Stomach smooth muscle (tissue), 2 donors: ENCODE measurements at regions not wholly inside any gene's neighbourhood (a gene's known extent, or its start where the extent isn't known, plus 50 kb on each side); places are given as distances from the start of the nearest gene placed in this dataset.
"Not testable (repeated sequence)": the region's sequence is repeated elsewhere in the genome, so short reads cannot be mapped to it uniquely, and the experiment has no call there.

Experiments
- H3K27ac ChIP-seq: one replicate; pipeline ENCODE4 v1.7.0; 2013; ENCODE audit warnings: mild to moderate bottlenecking, low read length, inconsistent platforms
- H3K27me3 ChIP-seq, 2 donors: one replicate each; pipeline ENCODE4 v1.7.0; 2013; ENCODE audit warnings: low read length in 2 of 2; ENCODE audit not compliant: insufficient read depth in 2 of 2, control insufficient read depth in 1 of 2
- H3K36me3 ChIP-seq, 2 donors: one replicate each; pipeline ENCODE4 v1.7.0; 2013; ENCODE audit warnings: low read length in 2 of 2; ENCODE audit not compliant: control insufficient read depth in 2 of 2, insufficient read depth in 2 of 2
- H3K4me1 ChIP-seq: one replicate; pipeline ENCODE4 v1.7.0; 2013; ENCODE audit warnings: low read length; ENCODE audit not compliant: control insufficient read depth, insufficient read depth
- H3K4me3 ChIP-seq, 2 donors: one replicate each; pipeline ENCODE4 v1.7.0; 2013; ENCODE audit warnings: low read length in 2 of 2
- H3K9ac ChIP-seq, 2 donors: one replicate each; pipeline ENCODE4 v1.7.0; 2013; ENCODE audit warnings: low read length in 2 of 2, mild to moderate bottlenecking in 1 of 2
- H3K9me3 ChIP-seq, 2 donors: one replicate each; pipeline ENCODE4 v1.7.0; 2013; ENCODE audit warnings: low read length in 2 of 2; ENCODE audit not compliant: control insufficient read depth in 2 of 2
- donor health status: healthy.
- donor health status: Pancreatic carcinoma.

DNA sequence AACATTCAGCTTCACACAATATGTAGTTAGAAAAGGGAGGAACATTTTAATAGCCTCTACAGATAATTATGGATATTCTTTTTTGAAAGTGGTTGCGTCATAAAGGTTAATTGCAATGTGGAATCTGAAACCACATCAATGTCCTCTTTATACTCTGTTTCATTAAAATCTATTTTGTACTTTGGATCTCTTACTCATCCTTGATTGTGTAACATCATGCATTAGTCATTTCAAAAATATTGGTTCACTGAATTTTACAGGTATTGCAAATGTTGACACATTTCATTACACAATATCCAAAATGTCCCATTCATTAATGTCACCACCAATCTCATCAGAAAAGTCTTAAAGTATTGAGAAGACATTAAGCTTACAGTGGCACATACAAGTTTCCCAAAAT, 62.7 kb upstream of the USP9X start:
- H3K36me3 ChIP-seq: no peaks in the 10 kb centered on the region
- no peak overlapping the region for H3K27ac ChIP-seq
- H3K27me3 ChIP-seq: peaks cover 0 to 7% of the 10 kb centered on the region in 2 donors
- peaks cover 0 to 7% of the 10 kb centered on the region in 2 donors for H3K9me3 ChIP-seq
- H3K9ac ChIP-seq: no peak overlapping the region
- H3K4me1 ChIP-seq: no peaks in the 10 kb centered on the region
- no peak overlapping the region for H3K4me3 ChIP-seq

DNA sequence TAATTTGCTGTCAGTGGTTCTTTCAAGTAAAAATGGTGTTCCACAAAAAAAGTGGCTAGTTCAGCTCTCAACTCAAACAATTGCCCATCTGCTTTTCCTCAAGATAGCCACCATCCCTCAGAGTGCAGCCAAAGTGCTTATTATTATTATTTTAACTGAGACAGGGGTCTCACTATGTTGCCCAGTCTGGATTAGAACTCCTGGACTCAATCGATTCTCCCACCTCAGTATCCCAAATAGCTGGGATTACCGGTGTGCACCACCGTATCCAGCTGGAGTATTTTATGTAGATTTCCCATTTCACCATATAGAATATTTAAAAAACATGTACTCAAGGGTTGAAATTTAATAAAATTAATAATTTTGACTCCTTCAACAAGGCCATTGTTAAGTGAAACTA, 62.1 kb upstream of the USP9X start:
- H3K27me3 ChIP-seq: peaks cover 0 to 5% of the 10 kb centered on the region in 2 donors
- H3K9ac ChIP-seq: no peak overlapping the region
- no peaks in the 10 kb centered on the region for H3K4me1 ChIP-seq

DNA sequence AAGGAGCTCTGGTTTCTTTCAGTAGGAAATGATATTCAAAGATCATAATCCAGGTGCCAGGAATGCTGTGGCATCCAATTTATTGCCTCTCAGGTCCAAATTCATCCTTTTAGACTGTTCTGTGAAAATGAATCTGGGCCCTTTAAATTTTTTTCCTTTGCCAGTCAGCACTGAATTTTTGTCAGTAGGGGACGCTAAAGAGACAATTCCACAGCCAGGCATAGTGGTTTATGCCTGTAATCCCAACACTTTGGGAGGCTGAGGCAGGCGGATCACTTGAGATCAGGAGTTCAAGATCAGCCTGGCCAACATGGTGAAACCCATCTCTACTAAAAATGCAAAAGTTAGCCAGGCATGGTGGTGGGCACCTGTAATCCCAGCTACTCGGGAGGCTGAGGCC, 60.9 kb upstream of the USP9X start:
- not testable (repeated sequence) for H3K4me1 ChIP-seq, H3K27me3 ChIP-seq, H3K4me3 ChIP-seq, H3K36me3 ChIP-seq, H3K9ac ChIP-seq, H3K27ac ChIP-seq, H3K9me3 ChIP-seq

More for the DNA sequence above, 62.1 kb upstream of the USP9X start:
- Histone ChIP-seq H3K36me3 (no peaks in the 10 kb centered on the region), H3K4me3 (no peak overlapping the region), H3K9me3 (peaks cover 0 to 7% of the 10 kb centered on the region in 2 donors), H3K27ac (no peak overlapping the region)

DNA sequence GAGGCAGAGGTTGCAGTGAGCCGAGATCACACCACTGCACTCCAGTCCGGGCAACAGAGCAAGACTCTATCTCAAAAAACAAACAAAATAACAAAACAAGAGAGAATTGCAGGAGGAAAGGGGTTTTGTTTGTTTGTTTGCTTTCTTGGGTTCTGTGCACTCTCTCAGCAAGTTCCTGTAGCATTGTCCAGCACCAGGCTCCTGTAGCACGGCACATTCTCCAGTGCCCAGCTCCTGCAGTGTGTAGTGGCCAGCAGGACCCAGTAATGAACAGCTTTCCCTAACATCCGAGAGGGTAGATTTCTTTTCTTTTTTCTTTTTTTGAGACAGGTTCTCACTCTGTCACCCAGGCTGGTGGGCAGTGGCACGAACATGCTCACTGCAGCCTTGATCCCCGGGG, 60.5 kb upstream of the USP9X start:
- Histone ChIP-seq H3K9ac (no peak overlapping the region), H3K9me3 (peaks cover 0 to 7% of the 10 kb centered on the region in 2 donors), H3K4me3 (no peak overlapping the region), H3K4me1 (no peaks in the 10 kb centered on the region), H3K27ac (no peak overlapping the region), H3K27me3 (peaks cover 0 to 5% of the 10 kb centered on the region in 2 donors), H3K36me3 (no peaks in the 10 kb centered on the region)

DNA sequence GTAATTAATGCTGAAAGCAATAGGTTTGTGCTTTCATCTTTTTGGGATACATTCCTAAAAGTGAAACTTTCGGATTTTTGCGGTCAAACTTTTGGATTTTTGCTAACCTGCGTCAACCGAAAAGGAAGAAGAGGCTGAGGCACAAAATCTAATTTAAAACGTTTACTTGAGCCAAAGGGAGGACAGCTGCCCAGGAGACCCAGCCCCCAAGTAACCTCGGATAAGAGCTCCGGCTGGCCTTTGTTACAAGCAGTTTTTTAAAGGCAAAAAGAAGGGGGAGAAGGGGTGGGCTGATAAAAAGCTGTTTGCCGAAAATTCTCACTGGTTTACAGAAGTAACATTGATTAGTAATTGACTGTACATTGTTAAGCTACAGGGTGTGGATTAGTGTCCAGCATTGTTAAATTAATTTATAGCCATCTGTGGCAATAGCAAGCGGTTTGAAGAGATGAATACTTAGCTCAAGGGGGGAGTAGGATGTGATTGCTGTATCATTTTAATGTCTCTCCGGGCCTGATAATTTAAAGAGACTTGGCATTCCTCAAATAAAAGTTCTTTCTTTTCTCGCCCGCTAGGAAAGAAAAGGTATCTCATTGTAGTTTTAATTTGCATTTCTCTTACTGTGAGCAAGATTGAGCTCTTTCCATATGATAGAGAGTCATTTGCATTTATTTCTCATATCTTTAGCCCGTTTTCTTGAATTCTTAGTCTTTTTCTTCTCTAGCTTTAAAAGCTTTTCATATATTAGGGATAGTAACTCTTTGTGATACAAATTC, 59.1 kb upstream of the USP9X start:
- Histone ChIP-seq H3K4me3 (no peak overlapping the region), H3K9me3 (peaks cover 0 to 7% of the 10 kb centered on the region in 2 donors), H3K36me3 (no peaks in the 10 kb centered on the region), H3K9ac (no peak overlapping the region), H3K27me3 (peaks cover 0 to 6% of the 10 kb centered on the region in 2 donors), H3K27ac (no peak overlapping the region), H3K4me1 (no peaks in the 10 kb centered on the region)

DNA sequence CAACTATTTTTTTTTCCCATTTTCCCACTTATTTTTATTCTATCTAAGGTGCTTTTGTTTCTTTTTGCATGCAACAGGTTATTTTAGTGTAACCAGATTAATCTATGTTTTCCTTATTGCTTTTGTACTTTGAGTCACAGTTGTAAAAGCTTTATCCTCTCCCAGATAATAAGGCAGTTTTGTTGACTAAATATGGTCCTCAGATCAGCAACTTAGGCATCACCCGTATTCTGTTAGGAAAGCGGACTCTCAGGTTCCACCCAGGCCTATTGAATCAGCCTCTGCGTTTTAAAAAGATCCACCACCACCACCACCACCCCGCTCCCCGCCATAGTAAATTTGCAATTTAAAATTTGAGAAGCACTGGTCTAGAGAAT, 58.6 kb upstream of the USP9X start:
- Histone ChIP-seq H3K27me3 (peaks cover 0 to 10% of the 10 kb centered on the region in 2 donors), H3K4me3 (no peak overlapping the region), H3K27ac (no peak overlapping the region), H3K9me3 (peaks cover 0 to 7% of the 10 kb centered on the region in 2 donors), H3K36me3 (no peaks in the 10 kb centered on the region), H3K9ac (no peak overlapping the region), H3K4me1 (no peaks in the 10 kb centered on the region)

DNA sequence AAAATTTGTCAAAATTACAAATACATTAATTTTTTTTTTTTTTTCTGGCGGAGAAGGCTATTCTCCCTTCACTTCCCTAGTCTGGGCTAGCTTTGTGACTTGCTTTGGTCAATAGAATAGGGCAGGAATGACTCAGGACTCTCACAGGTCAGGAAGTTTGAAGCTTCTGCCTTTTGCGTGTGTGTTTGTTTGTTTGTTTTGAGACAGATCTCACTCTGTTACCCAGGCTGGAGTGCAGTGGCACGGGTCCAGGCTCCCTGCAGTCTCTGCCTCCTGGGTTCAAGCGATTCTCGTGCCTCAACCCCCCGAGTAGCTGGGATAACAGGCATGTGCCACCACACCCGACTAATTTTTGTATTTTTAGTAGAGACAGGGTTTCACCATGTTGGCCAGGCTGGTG, 55.9 kb upstream of the USP9X start:
- Histone ChIP-seq H3K36me3 (no peaks in the 10 kb centered on the region), H3K9me3 (peaks cover 0 to 1% of the 10 kb centered on the region in 2 donors), H3K4me1 (no peaks in the 10 kb centered on the region), H3K4me3 (no peak overlapping the region), H3K27ac (no peak overlapping the region), H3K27me3 (peaks cover 0 to 12% of the 10 kb centered on the region in 2 donors), H3K9ac (no peak overlapping the region)

DNA sequence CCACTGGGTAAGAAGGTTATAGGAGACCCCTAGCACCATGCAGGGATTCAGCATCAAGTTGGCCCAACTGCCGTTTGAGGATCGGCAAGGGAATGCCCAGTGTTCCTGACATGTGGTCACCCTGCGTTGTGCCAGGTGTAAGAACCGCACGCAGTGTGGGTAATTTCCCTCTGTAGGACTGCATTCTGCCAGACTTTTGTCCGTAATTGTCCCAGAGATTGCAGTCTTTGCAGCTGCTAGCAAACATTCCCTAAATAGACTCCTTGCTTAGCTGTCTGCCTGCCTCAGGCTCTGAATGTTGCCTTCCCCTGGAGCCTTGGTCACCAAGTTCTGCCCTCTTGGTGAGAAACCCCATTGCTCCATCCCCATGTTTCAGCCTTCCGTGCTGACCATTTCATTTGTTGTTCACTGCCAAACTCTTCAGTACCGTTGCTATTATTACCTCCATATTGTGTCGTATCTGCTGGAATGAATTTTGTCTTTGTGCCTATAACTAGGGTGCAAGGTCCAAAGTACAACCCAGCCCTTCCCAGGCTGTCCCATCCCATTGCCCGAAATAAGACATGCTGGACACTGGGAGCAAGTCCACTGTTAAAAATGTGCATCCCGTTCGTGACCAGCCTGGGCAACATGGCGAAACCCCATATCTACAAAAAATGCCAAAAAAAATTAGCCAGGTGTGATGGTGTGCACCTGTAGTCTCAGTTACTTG, 53.8 kb upstream of the USP9X start:
- Histone ChIP-seq H3K4me3 (no peak overlapping the region), H3K36me3 (no peaks in the 10 kb centered on the region), H3K27ac (no peak overlapping the region), H3K4me1 (no peaks in the 10 kb centered on the region), H3K27me3 (peaks cover 0 to 10% of the 10 kb centered on the region in 2 donors), H3K9me3 (no peaks in the 10 kb centered on the region), H3K9ac (no peak overlapping the region)

DNA sequence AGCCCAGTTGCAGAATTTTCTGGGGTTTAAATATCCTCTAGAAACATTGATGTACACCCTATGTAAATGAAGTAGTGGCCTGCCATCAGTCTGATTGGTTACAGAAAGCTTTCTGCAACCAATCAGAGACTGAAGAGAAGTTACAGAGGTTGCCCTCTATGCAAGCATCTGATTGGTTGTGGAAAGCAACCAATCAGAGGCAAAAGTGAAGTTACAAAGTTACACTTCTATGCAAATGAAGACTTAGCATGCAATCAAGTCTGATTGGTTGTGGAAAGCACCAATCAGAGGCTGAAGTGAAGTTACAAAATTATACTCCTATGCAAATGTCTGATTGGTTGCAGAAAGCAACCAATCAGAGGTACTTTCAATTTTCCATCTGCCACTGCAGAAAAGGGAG, 51.9 kb upstream of the USP9X start:
- Histone ChIP-seq H3K27me3 (peaks cover 0 to 10% of the 10 kb centered on the region in 2 donors), H3K9me3 (no peaks in the 10 kb centered on the region), H3K4me3 (no peak overlapping the region), H3K4me1 (no peaks in the 10 kb centered on the region), H3K9ac (no peak overlapping the region), H3K36me3 (no peaks in the 10 kb centered on the region), H3K27ac (no peak overlapping the region)

DNA sequence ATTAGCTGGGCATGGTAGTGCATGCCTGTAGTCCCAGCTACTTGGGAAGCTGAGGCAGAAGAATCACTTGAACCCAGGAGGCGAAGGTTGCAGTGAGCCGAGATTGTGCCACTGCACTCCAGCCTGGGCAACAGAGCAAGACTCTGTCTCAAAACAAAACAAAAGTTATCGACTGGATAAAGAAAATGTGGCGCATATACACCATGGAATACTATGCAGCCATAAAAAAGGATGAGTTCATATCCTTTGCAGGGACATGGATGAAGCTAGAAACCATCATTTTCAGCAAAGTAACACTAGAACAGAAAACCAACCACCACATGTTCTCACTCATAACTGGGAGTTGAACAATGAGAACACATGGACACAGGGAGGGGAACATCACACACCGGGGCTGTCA, 50.3 kb upstream of the USP9X start:
- H3K9ac ChIP-seq, H3K36me3 ChIP-seq, H3K4me1 ChIP-seq, H3K4me3 ChIP-seq, H3K9me3 ChIP-seq, H3K27me3 ChIP-seq, H3K27ac ChIP-seq: not testable (repeated sequence)
